Stomach (tissue), 8 donors: ENCODE measurements at regions not wholly inside any gene's neighbourhood (a gene's known extent, or its start where the extent isn't known, plus 50 kb on each side); places are given as distances from the start of the nearest gene placed in this dataset.

ENCODE experiments used
- DNase-seq, 2 donors: peaks; one replicate each; pipeline versions ENCODE4 v3.0.0 to v3.0.0-alpha.2; 2013 to 2019
- H3K27ac ChIP-seq, 5 donors: fragments of 200-600 bp in 4 of 5; sonication (generic) in 4 of 5; one replicate each; pipeline ENCODE4 v1.5.1; 2013 to 2019; ENCODE audit warnings: mild to moderate bottlenecking in 1 of 5, moderate library complexity in 1 of 5
- H3K27me3 ChIP-seq, 3 donors: fragments of 200-600 bp; sonication (generic); one replicate each; pipeline ENCODE4 v1.5.1; 2017 to 2019; ENCODE audit warnings: mixed run types in 1 of 3
- H3K36me3 ChIP-seq, 4 donors: fragments of 200-600 bp; sonication (generic); 1 replicate in 3 of 4; 2 replicates in 1 of 4; pipeline ENCODE4 v1.5.1; 2016 to 2019
- H3K4me1 ChIP-seq, 4 donors: fragments of 200-600 bp; sonication (generic); one replicate each; pipeline ENCODE4 v1.5.1; 2016 to 2019
- H3K4me3 ChIP-seq, 4 donors: fragments of 200-600 bp; sonication (generic) in 3 of 4; one replicate each; pipeline ENCODE4 v1.5.1; 2016 to 2019; ENCODE audit warnings: mild to moderate bottlenecking in 1 of 4
- H3K9me3 ChIP-seq, 4 donors: fragments of 200-600 bp; sonication (generic); one replicate each; pipeline ENCODE4 v1.5.1; 2016 to 2019
- CTCF ChIP-seq, 7 experiments: fragments of 450-650 bp in 4 of 7; fragments of 200-600 bp in 3 of 7; sonication (generic) in 3 of 7; IDR thresholded peaks; one replicate each; pipeline ENCODE4 v1.5.1; 2016 to 2019; ENCODE audit warnings: antibody characterized with exemption in 7 of 7, control low read depth in 2 of 7, mild to moderate bottlenecking in 1 of 7
- EP300 ChIP-seq: sonication (generic); formaldehyde crosslinking; IDR thresholded peaks from one replicate; pipeline ENCODE4 v1.6.1; 2017; ENCODE audit warnings: antibody characterized with exemption
- POLR2A ChIP-seq, 4 donors: fragments of 450-650 bp; IDR thresholded peaks; one replicate each; pipeline ENCODE4 v1.6.1; 2016; ENCODE audit warnings: antibody characterized with exemption in 4 of 4, control low read depth in 2 of 4, mild to moderate bottlenecking in 1 of 4, moderate library complexity in 1 of 4
- POLR2AphosphoS5 ChIP-seq, 3 donors: sonication (generic); formaldehyde crosslinking; IDR thresholded peaks; one replicate each; pipeline ENCODE4 v1.6.1; 2016; ENCODE audit warnings: antibody characterized with exemption in 3 of 3
- WGBS, 5 donors: extraction: QIAGEN DNeasy Blood & Tissue Kit in 3 of 5; methylation state at CpG; one replicate each; pipeline versions ENCODE4 v1.1.5 to v1.1.7; 2013 to 2018; 5-methylcytosine and 5-hydroxymethylcytosine counted together
- intact Hi-C: fragments of 100-400 bp; cut with DNase I; formaldehyde crosslinking; loops from one replicate; pipeline ENCODE4 v1.15.1; 2023; ENCODE audit warnings: low total_unique reads
- donor health status: healthy with polysubstance abuse.
- donor health status: Bipolar disorder and iron deficiency.
- donor health status: healthy.

- H3K4me3 ChIP-seq: no peak overlapping the region
- no peak for TF ChIP-seq POLR2A (IDR thresholded peaks at IDR 0.05)
- TF ChIP-seq EP300: no peak
- TF ChIP-seq CTCF (IDR thresholded peaks at IDR 0.05): no peak
- TF ChIP-seq POLR2AphosphoS5 (IDR thresholded peaks at IDR 0.05): no peak
- no peaks in the 10 kb centered on the region for H3K27me3 ChIP-seq
- no peak overlapping the region for H3K27ac ChIP-seq
- no peak for DNase-seq
- intact Hi-C loops: no loop called here
- H3K36me3 ChIP-seq: no peaks in the 10 kb centered on the region
- whole genome bisulfite sequencing, 5 donors: 88 to 91% (median 89%) methylated on average over 6 to 8 of the region's 8 CpGs
- H3K9me3 ChIP-seq: peaks cover 0 to 45% (median 14%) of the 10 kb centered on the region in 4 donors
- no peaks in the 10 kb centered on the region for H3K4me1 ChIP-seq
These were observed 539.8 kb downstream of the EPHA7 start for GRCh38 chr6:92879526-92879925.

- peak in 1 of 2 donors; percentile 14 for DNase-seq
- Histone ChIP-seq H3K9me3 (peaks cover 0 to 12% (median 0%) of the 10 kb centered on the region in 4 donors), H3K4me1 (no peaks in the 10 kb centered on the region), H3K36me3 (no peaks in the 10 kb centered on the region), H3K27ac (no peak overlapping the region), H3K4me3 (no peak overlapping the region), H3K27me3 (no peaks in the 10 kb centered on the region)
- 23 to 48% (median 41%) methylated on average over 3 of the region's 3 CpGs for WGBS, 5 donors
- no peak for TF ChIP-seq CTCF (IDR thresholded peaks at IDR 0.05)
- TF ChIP-seq POLR2A (IDR thresholded peaks at IDR 0.05): no peak
- TF ChIP-seq EP300: no peak
- TF ChIP-seq POLR2AphosphoS5 (IDR thresholded peaks at IDR 0.05): no peak
- intact Hi-C loops: no loop called here
These were observed 554.3 kb downstream of the EPHA7 start for GRCh38 chr6:92864966-92865555.

GRCh38 chr6:92849636-92850035 lies 569.7 kb downstream of the EPHA7 start:
- H3K27me3 ChIP-seq: no peaks in the 10 kb centered on the region
- H3K36me3 ChIP-seq: no peaks in the 10 kb centered on the region
- H3K27ac ChIP-seq: no peak overlapping the region
- 53 to 73% (median 63%) methylated on average over 3 of the region's 3 CpGs for WGBS, 5 donors
- DNase-seq: no peak
- H3K9me3 ChIP-seq: peaks cover 0 to 6% (median 0%) of the 10 kb centered on the region in 4 donors
- intact Hi-C loops: no loop called here
- no peak for TF ChIP-seq POLR2AphosphoS5 (IDR thresholded peaks at IDR 0.05)
- no peak for TF ChIP-seq CTCF (IDR thresholded peaks at IDR 0.05)
- TF ChIP-seq POLR2A (IDR thresholded peaks at IDR 0.05): no peak
- TF ChIP-seq EP300: no peak
- H3K4me3 ChIP-seq: no peak overlapping the region
- no peaks in the 10 kb centered on the region for H3K4me1 ChIP-seq

- Histone ChIP-seq H3K27ac (no peak overlapping the region), H3K36me3 (no peaks in the 10 kb centered on the region), H3K4me3 (no peak overlapping the region), H3K4me1 (no peaks in the 10 kb centered on the region), H3K9me3 (peaks cover 0 to 6% (median 0%) of the 10 kb centered on the region in 4 donors), H3K27me3 (no peaks in the 10 kb centered on the region)
- intact Hi-C loops: no loop called here
- no peak for TF ChIP-seq POLR2A (IDR thresholded peaks at IDR 0.05)
- TF ChIP-seq CTCF (IDR thresholded peaks at IDR 0.05): no peak
- no peak for TF ChIP-seq POLR2AphosphoS5 (IDR thresholded peaks at IDR 0.05)
- TF ChIP-seq EP300: no peak
- DNase-seq: no peak
These were observed 570.5 kb downstream of the EPHA7 start for GRCh38 chr6:92848901-92849300.
